HCT116 (cell line): ENCODE measurements at regions not wholly inside any gene's neighbourhood (a gene's known extent, or its start where the extent isn't known, plus 50 kb on each side); places are given as distances from the start of the nearest gene placed in this dataset.

Experiments
- ATAC-seq: fragments of 200-7000 bp; cut with Tn5 transposase; 2 replicates; pipeline ENCODE4 v1.9.1; 2020; ENCODE audit warnings: mild to moderate bottlenecking, moderate library complexity
- BruUV-seq: library from RNA; stranded (reverse); fragments of 400-500 nt; replicated peaks from 2 replicates; lab custom pipeline; 2021; lab: Mats Ljungman, UMichigan
- CTCF ChIA-PET: fragments of 300-600 bp; sonication (Branson Sonifier 250); formaldehyde crosslinking; loops from one replicate; lab custom pipeline; 2021; ENCODE audit warnings: antibody characterized with exemption; lab: Charles Lee
- POLR2A ChIA-PET: fragments of 300-600, 350-600 bp; sonication (Branson Sonifier 250); formaldehyde crosslinking; loops from one replicate; lab custom pipeline; 2021; ENCODE audit warnings: antibody characterized with exemption; lab: Charles Lee
- RAD21 ChIA-PET, 2 experiments: fragments of 300-600 bp; sonication (Branson Sonifier 250); formaldehyde crosslinking; loops; one replicate each; lab custom pipeline; 2023; ENCODE audit warnings: low total read pairs in 2 of 2; ENCODE audit not compliant: uncharacterized antibody in 2 of 2, unreplicated experiment in 2 of 2, low non-redundant PET in 1 of 2; lab: Charles Lee
- DNase-seq: peaks from one replicate; pipeline ENCODE4 v3.0.0-alpha.2; 2010; ENCODE audit warnings: low read depth, low spot score
- H2AFZ ChIP-seq: fragments of 200-600 bp; shearing (Covaris generic), sonication (generic); 2 replicates; pipeline ENCODE4 v1.6.1; 2017; ENCODE audit warnings: low read depth, mixed run types, mixed read lengths, antibody characterized with exemption, low read length; ENCODE audit not compliant: poor library complexity, severe bottlenecking
- H3K27ac ChIP-seq: 2 replicates; pipeline ENCODE4 v1.5.1; 2012; ENCODE audit warnings: low read depth, low read length
- H3K27me3 ChIP-seq: fragments of 200-600 bp; sonication (generic); 2 replicates; pipeline ENCODE4 v1.6.1; 2016; ENCODE audit warnings: mixed run types, low read length, mixed read lengths; ENCODE audit not compliant: insufficient read depth
- H3K36me3 ChIP-seq, 2 experiments: fragments of 200-500 bp in 1 of 2; fragments of 200-600 bp in 1 of 2; sonication (Bioruptor generic) in 1 of 2; sonication (generic) in 1 of 2; 2 replicates each; pipeline versions ENCODE4 v1.5.1 to v1.6.1; 2014 to 2016; ENCODE audit warnings: low read length in 2 of 2, inconsistent platforms in 1 of 2, mixed read lengths in 1 of 2, mixed run types in 1 of 2; ENCODE audit not compliant: insufficient read depth in 2 of 2, control insufficient read depth in 1 of 2
- H3K4me1 ChIP-seq, 2 experiments: fragments of 200-600 bp in 1 of 2; sonication (generic) in 1 of 2; 2 replicates each; pipeline versions ENCODE4 v1.5.1 to v1.6.1; 2012 to 2017; ENCODE audit warnings: low read length in 2 of 2, inconsistent platforms in 1 of 2, mild to moderate bottlenecking in 1 of 2, mixed read lengths in 1 of 2, mixed run types in 1 of 2, moderate library complexity in 1 of 2; ENCODE audit not compliant: insufficient read depth in 2 of 2, control insufficient read depth in 1 of 2
- H3K4me2 ChIP-seq: fragments of 200-600 bp; sonication (generic); 2 replicates; pipeline ENCODE4 v1.6.1; 2017; ENCODE audit warnings: mixed run types, low read length, mixed read lengths
- H3K4me3 ChIP-seq, 2 experiments: fragments of 200-600 bp in 1 of 2; sonication (generic) in 1 of 2; replicated peaks in 1 of 2; 2 replicates each; pipeline ENCODE4 v1.5.1; 2011 to 2016; ENCODE audit warnings: low read length in 2 of 2, control low read depth in 1 of 2, low read depth in 1 of 2, mild to moderate bottlenecking in 1 of 2, mixed read lengths in 1 of 2, mixed run types in 1 of 2
- H3K79me2 ChIP-seq: fragments of 200-600 bp; sonication (generic); 2 replicates; pipeline ENCODE4 v1.6.1; 2017; ENCODE audit warnings: mild to moderate bottlenecking, mixed run types, low read length, moderate library complexity, mixed read lengths; ENCODE audit not compliant: insufficient read depth
- H3K9ac ChIP-seq: fragments of 200-600 bp; sonication (generic); 2 replicates; pipeline ENCODE4 v1.6.1; 2016; ENCODE audit warnings: low read length, mixed read lengths
- H3K9me2 ChIP-seq: fragments of 200-600 bp; sonication (generic), shearing (Covaris generic); 2 replicates; pipeline ENCODE4 v1.6.1; 2017; ENCODE audit warnings: mixed run types, mild to moderate bottlenecking, moderate library complexity; ENCODE audit not compliant: insufficient read depth
- H3K9me3 ChIP-seq, 2 experiments: fragments of 200-500 bp in 1 of 2; fragments of 200-600 bp in 1 of 2; sonication (Bioruptor generic) in 1 of 2; sonication (generic) in 1 of 2; 2 replicates each; pipeline ENCODE4 v1.6.1; 2014 to 2017; ENCODE audit warnings: low read length in 2 of 2, mixed read lengths in 2 of 2, inconsistent platforms in 1 of 2, low read depth in 1 of 2, mild to moderate bottlenecking in 1 of 2, mixed run types in 1 of 2, moderate library complexity in 1 of 2; ENCODE audit not compliant: control insufficient read depth in 1 of 2, insufficient read depth in 1 of 2
- H4K20me1 ChIP-seq: fragments of 200-600 bp; sonication (generic), shearing (Covaris generic); 2 replicates; pipeline ENCODE4 v1.6.1; 2017; ENCODE audit warnings: mixed run types, mild to moderate bottlenecking, moderate library complexity; ENCODE audit not compliant: insufficient read depth
- CBX3 ChIP-seq: IDR thresholded peaks from 2 replicates; pipeline ENCODE4 v1.6.1; 2012; ENCODE audit warnings: low read depth
- CEBPB ChIP-seq: IDR thresholded peaks from 2 replicates; pipeline ENCODE4 v1.6.1; 2012; ENCODE audit warnings: low read depth
- EGR1 ChIP-seq: IDR thresholded peaks from 2 replicates; pipeline ENCODE4 v1.6.1; 2012; ENCODE audit warnings: low read depth
- FOSL1 ChIP-seq: IDR thresholded peaks from 2 replicates; pipeline ENCODE4 v1.6.1; 2012; ENCODE audit warnings: low read depth
- MAX ChIP-seq: IDR thresholded peaks from 2 replicates; pipeline ENCODE4 v1.6.1; 2012
- POLR2A ChIP-seq: IDR thresholded peaks from 2 replicates; pipeline ENCODE4 v1.7.0; 2011; ENCODE audit warnings: borderline replicate concordance; ENCODE audit not compliant: insufficient read depth, insufficient read length; ENCODE audit errors: extremely low read depth
- ZBTB33 ChIP-seq: IDR thresholded peaks from 2 replicates; pipeline ENCODE4 v1.6.1; 2011; ENCODE audit warnings: mild to moderate bottlenecking, low read length, moderate library complexity; ENCODE audit not compliant: insufficient replicate concordance; ENCODE audit errors: extremely low read depth
- intact Hi-C: fragments of 100-400 bp; cut with micrococcal nuclease; formaldehyde crosslinking; loops from 2 replicates; pipeline ENCODE4 v1.10.0; 2022

- Histone ChIP-seq H3K4me3 (no peak overlapping the region), H3K9me2 (no peaks in the 10 kb centered on the region), H3K36me3 (no peaks in the 10 kb centered on the region), H3K4me1 (no peaks in the 10 kb centered on the region), H2AFZ (no peak overlapping the region), H3K9me3 (no peaks in the 10 kb centered on the region), H3K27ac (no peak overlapping the region), H4K20me1 (no peaks in the 10 kb centered on the region), H3K4me2 (no peak overlapping the region), H3K9ac (no peak overlapping the region), H3K79me2 (no peaks in the 10 kb centered on the region)
- ChIA-PET POLR2A (no interaction called here), RAD21 (no interaction called here)
- ATAC-seq (no peak), DNase-seq (no peak)
- no peak for TF ChIP-seq ZBTB33
- TF ChIP-seq EGR1 = no peak
- TF ChIP-seq MAX = no peak
- TF ChIP-seq FOSL1 = no peak
- TF ChIP-seq POLR2A = no peak
- TF ChIP-seq CBX3 = no peak
- TF ChIP-seq, all 23 proteins: peak for 0
- BruUV-seq = no TSS peak
- CTCF ChIA-PET = no interaction called here
- intact Hi-C loops = no loop called here
- H3K27me3 ChIP-seq = peaks cover 19% of the 10 kb centered on the region; the same call in 1 of the 2 replicates
These were observed 80.2 kb downstream of the CNGA2 start for GRCh38 chrX:151814767-151815166.

GRCh38 chrX:151815398-151815797, 80.9 kb downstream of the CNGA2 start:
- H3K4me1 ChIP-seq = no peaks in the 10 kb centered on the region
- DNase-seq (no peak), ATAC-seq (no peak)
- no peaks in the 10 kb centered on the region for H3K36me3 ChIP-seq
- H2AFZ ChIP-seq = no peak overlapping the region
- intact Hi-C loops = no loop called here
- no peak overlapping the region for H3K4me3 ChIP-seq
- ChIA-PET POLR2A (no interaction called here), RAD21 (no interaction called here), CTCF (no interaction called here)
- H3K9ac ChIP-seq = no peak overlapping the region
- H3K9me2 ChIP-seq = no peaks in the 10 kb centered on the region
- H3K79me2 ChIP-seq = no peaks in the 10 kb centered on the region
- H3K4me2 ChIP-seq = no peak overlapping the region
- no peaks in the 10 kb centered on the region for H4K20me1 ChIP-seq
- H3K27me3 ChIP-seq = peaks cover 19% of the 10 kb centered on the region; the same call in 1 of the 2 replicates
- H3K9me3 ChIP-seq = no peaks in the 10 kb centered on the region
- no peak for TF ChIP-seq CEBPB
- no peak overlapping the region for H3K27ac ChIP-seq
- no TSS peak for BruUV-seq
